Neural cell (in vitro differentiated cells): ENCODE measurements at regions not wholly inside any gene's neighbourhood (a gene's known extent, or its start where the extent isn't known, plus 50 kb on each side); places are given as distances from the start of the nearest gene placed in this dataset.
A peak's percentile ranks its signal among the peaks of the same experiment; 100 is the strongest.

Source experiments
- H2AFZ ChIP-seq: fragments of 200-600, 300-800 bp; sonication (generic), shearing (Covaris generic); 2 replicates; pipeline ENCODE4 v1.6.0; 2014; ENCODE audit warnings: low read depth, mild to moderate bottlenecking, antibody characterized with exemption, low read length, moderate library complexity
- H3F3A ChIP-seq: fragments of 200-600 bp; shearing (Covaris generic); 2 replicates; pipeline ENCODE4 v1.6.1; 2016; ENCODE audit warnings: mild to moderate bottlenecking, moderate library complexity, mixed read lengths, antibody characterized with exemption, low read length; ENCODE audit not compliant: insufficient read depth, poor library complexity, severe bottlenecking
- H3K27ac ChIP-seq: fragments of 200-600, 300-800 bp; sonication (generic), shearing (Covaris generic); 2 replicates; pipeline ENCODE4 v1.5.1; 2014; ENCODE audit warnings: mild to moderate bottlenecking, low read length, moderate library complexity
- H3K27me3 ChIP-seq: fragments of 300-800, 200-600 bp; sonication (generic), shearing (Covaris generic); 2 replicates; pipeline ENCODE4 v1.6.0; 2014; ENCODE audit warnings: mild to moderate bottlenecking, low read depth, low read length, moderate library complexity; ENCODE audit not compliant: insufficient read depth
- H3K36me3 ChIP-seq: fragments of 300-800, 200-600 bp; sonication (generic), shearing (Covaris generic); 2 replicates; pipeline ENCODE4 v1.5.1; 2014; ENCODE audit warnings: mild to moderate bottlenecking, antibody characterized with exemption, low read length, moderate library complexity; ENCODE audit not compliant: insufficient read depth
- H3K4me2 ChIP-seq: fragments of 300-800, 200-600 bp; sonication (generic), shearing (Covaris generic); 2 replicates; pipeline ENCODE4 v1.6.0; 2014; ENCODE audit warnings: mild to moderate bottlenecking, low read length
- H3K4me3 ChIP-seq: fragments of 300-800, 200-600 bp; sonication (generic), shearing (Covaris generic); 2 replicates; pipeline ENCODE4 v1.5.1; 2014; ENCODE audit warnings: mild to moderate bottlenecking, low read length, moderate library complexity
- H3K79me2 ChIP-seq: fragments of 200-600 bp; shearing (Covaris generic); replicated peaks from 2 replicates; pipeline ENCODE4 v1.6.0; 2014; ENCODE audit warnings: mild to moderate bottlenecking, low read length, moderate library complexity; ENCODE audit not compliant: insufficient read depth
- H3K9ac ChIP-seq: fragments of 300-800, 200-600 bp; sonication (generic), shearing (Covaris generic); 2 replicates; pipeline ENCODE4 v1.6.1; 2016; ENCODE audit warnings: mild to moderate bottlenecking, low read length, mixed read lengths
- H3K9me2 ChIP-seq: fragments of 200-600 bp; shearing (Covaris generic); 2 replicates; pipeline ENCODE4 v1.6.1; 2016; ENCODE audit warnings: mild to moderate bottlenecking, low read length, mixed read lengths; ENCODE audit not compliant: insufficient read depth
- H3K9me3 ChIP-seq: fragments of 200-600, 300-800 bp; sonication (generic), shearing (Covaris generic); 2 replicates; pipeline ENCODE4 v1.6.1; 2016; ENCODE audit warnings: mild to moderate bottlenecking, mixed run types, low read length, moderate library complexity, mixed read lengths
- H4K20me1 ChIP-seq: fragments of 200-600 bp; shearing (Covaris generic); 2 replicates; pipeline ENCODE4 v1.6.1; 2016; ENCODE audit warnings: mild to moderate bottlenecking, mixed run types; ENCODE audit not compliant: insufficient read depth
- EP300 ChIP-seq: fragments of 450-650 bp; conservative IDR thresholded peaks from 2 replicates; pipeline ENCODE4 v1.6.1; 2014; ENCODE audit warnings: antibody characterized with exemption, mild to moderate bottlenecking, moderate library complexity; ENCODE audit not compliant: poor library complexity, severe bottlenecking
- EZH2 ChIP-seq: fragments of 200-600, 300-800 bp; shearing (Covaris generic), sonication (generic); IDR thresholded peaks from 2 replicates; pipeline ENCODE4 v1.6.1; 2014; ENCODE audit warnings: antibody characterized with exemption, low read length, borderline replicate concordance, mild to moderate bottlenecking; ENCODE audit not compliant: insufficient read depth, poor library complexity, severe bottlenecking
- MXI1 ChIP-seq: fragments of 450-650 bp; conservative IDR thresholded peaks from 2 replicates; pipeline ENCODE4 v1.6.1; 2014; ENCODE audit warnings: antibody characterized with exemption, mild to moderate bottlenecking; ENCODE audit not compliant: poor library complexity, severe bottlenecking
- POLR2AphosphoS5 ChIP-seq: IDR thresholded peaks from 2 replicates; pipeline ENCODE4 v1.6.1; 2012
- RAD21 ChIP-seq: fragments of 450-650 bp; conservative IDR thresholded peaks from 2 replicates; pipeline ENCODE4 v1.6.1; 2014; ENCODE audit warnings: antibody characterized with exemption, mild to moderate bottlenecking, moderate library complexity
- REST ChIP-seq: IDR thresholded peaks from 2 replicates; pipeline ENCODE4 v1.6.1; 2012; ENCODE audit warnings: borderline replicate concordance
- SMC3 ChIP-seq: fragments of 450-650 bp; conservative IDR thresholded peaks from 2 replicates; pipeline ENCODE4 v1.6.1; 2014; ENCODE audit warnings: antibody characterized with exemption, mild to moderate bottlenecking, moderate library complexity; ENCODE audit not compliant: poor library complexity
- TAF1 ChIP-seq: IDR thresholded peaks from 2 replicates; pipeline ENCODE4 v1.6.1; 2012; ENCODE audit warnings: low read depth
- TF ChIP-seq, protein P1 (sequence below): fragments of 450-650 bp; IDR thresholded peaks from 2 replicates; pipeline ENCODE4 v1.5.1; 2014; ENCODE audit warnings: antibody characterized with exemption, mild to moderate bottlenecking, moderate library complexity; ENCODE audit not compliant: poor library complexity, severe bottlenecking

DNA sequence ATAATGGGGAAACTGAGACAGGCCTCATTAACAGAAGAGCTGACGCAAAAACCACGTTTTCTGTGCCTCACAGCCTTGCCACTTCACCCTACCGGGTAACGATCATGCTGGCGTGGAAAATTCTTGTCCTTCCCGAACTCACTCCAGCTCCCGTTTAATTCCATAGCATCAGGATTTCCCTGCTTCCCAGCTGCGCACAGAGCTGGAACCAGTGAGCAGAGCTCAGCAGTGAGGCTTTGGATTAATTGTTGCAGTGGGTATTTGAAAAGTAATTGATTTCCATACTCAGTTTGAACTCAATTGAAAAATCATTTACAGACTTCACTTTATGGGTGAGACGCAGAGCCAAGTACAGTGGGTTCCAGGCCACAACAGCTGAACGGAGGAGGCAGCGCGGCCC is 199.0 kb upstream of the ADAMTS16 start:
- H4K20me1 ChIP-seq: no peaks in the 10 kb centered on the region
- H3K9me2 ChIP-seq: no peaks in the 10 kb centered on the region
- H3F3A ChIP-seq: no peaks in the 10 kb centered on the region
- H3K4me3 ChIP-seq: no peak overlapping the region
- TF ChIP-seq, protein P1, sequence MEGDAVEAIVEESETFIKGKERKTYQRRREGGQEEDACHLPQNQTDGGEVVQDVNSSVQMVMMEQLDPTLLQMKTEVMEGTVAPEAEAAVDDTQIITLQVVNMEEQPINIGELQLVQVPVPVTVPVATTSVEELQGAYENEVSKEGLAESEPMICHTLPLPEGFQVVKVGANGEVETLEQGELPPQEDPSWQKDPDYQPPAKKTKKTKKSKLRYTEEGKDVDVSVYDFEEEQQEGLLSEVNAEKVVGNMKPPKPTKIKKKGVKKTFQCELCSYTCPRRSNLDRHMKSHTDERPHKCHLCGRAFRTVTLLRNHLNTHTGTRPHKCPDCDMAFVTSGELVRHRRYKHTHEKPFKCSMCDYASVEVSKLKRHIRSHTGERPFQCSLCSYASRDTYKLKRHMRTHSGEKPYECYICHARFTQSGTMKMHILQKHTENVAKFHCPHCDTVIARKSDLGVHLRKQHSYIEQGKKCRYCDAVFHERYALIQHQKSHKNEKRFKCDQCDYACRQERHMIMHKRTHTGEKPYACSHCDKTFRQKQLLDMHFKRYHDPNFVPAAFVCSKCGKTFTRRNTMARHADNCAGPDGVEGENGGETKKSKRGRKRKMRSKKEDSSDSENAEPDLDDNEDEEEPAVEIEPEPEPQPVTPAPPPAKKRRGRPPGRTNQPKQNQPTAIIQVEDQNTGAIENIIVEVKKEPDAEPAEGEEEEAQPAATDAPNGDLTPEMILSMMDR: no peak
- TF ChIP-seq REST (no peak), TAF1 (no peak), RAD21 (no peak), EZH2 (no peak), SMC3 (no peak), EP300 (no peak), MXI1 (no peak), POLR2AphosphoS5 (no peak)
- H3K9ac ChIP-seq: no peak overlapping the region
- H3K4me2 ChIP-seq: no peak overlapping the region
- no peak overlapping the region for H2AFZ ChIP-seq
- no peaks in the 10 kb centered on the region for H3K27me3 ChIP-seq
- H3K9me3 ChIP-seq: no peaks in the 10 kb centered on the region
- H3K27ac ChIP-seq: no peak overlapping the region
- H3K36me3 ChIP-seq: no peaks in the 10 kb centered on the region
- H3K79me2 ChIP-seq: no peaks in the 10 kb centered on the region

GRCh38 chr5:4941957-4942830 is 197.9 kb upstream of the ADAMTS16 start:
- Histone ChIP-seq H3K9me2 (no peaks in the 10 kb centered on the region), H2AFZ (no peak overlapping the region), H3F3A (no peaks in the 10 kb centered on the region), H3K36me3 (no peaks in the 10 kb centered on the region), H3K27me3 (no peaks in the 10 kb centered on the region), H3K27ac (no peak overlapping the region), H3K9ac (no peak overlapping the region), H3K79me2 (no peaks in the 10 kb centered on the region), H3K4me3 (no peak overlapping the region), H3K4me2 (no peak overlapping the region), H3K9me3 (no peaks in the 10 kb centered on the region), H4K20me1 (no peaks in the 10 kb centered on the region)
- TF ChIP-seq RAD21: peak; percentile 30
- TF ChIP-seq, protein P1: peak; percentile 62
- no peak for TF ChIP-seq SMC3
